ENCODE measurements at regions not wholly inside any gene's neighbourhood (a gene's known extent, or its start where the extent isn't known, plus 50 kb on each side); places are given as distances from the start of the nearest gene placed in this dataset.
"Not testable (repeated sequence)": the region's sequence is repeated elsewhere in the genome, so short reads cannot be mapped to it uniquely, and the experiment has no call there.

- TF ChIP-seq ZNF274 (IDR thresholded peaks at IDR 0.05; ENCODE audit: low read depth, low read length); YY1 (IDR thresholded peaks at IDR 0.05; ENCODE audit: insufficient read depth, insufficient read length); SUZ12 (IDR thresholded peaks at IDR 0.05; ENCODE audit: extremely low read depth, insufficient read depth, insufficient read length): not testable (repeated sequence)
These were observed 72.8 kb downstream of the CLEC18A start for GRCh38 chr16:70023956-70024355.
